COR-L47 (cell line): ENCODE measurements at regions not wholly inside any gene's neighbourhood (a gene's known extent, or its start where the extent isn't known, plus 50 kb on each side); places are given as distances from the start of the nearest gene placed in this dataset.
"Not testable (repeated sequence)": the region's sequence is repeated elsewhere in the genome, so short reads cannot be mapped to it uniquely, and the experiment has no call there.

Experiments
- DNase-seq: peaks from one replicate; lab custom pipeline; 2025; lab: John Stamatoyannopoulos, UW

GRCh38 chr2:59266453-59266852 is 1025.3 kb upstream of the FANCL start:
- DNase-seq, result no peak

GRCh38 chr2:59259913-59260312 is 1018.8 kb upstream of the FANCL start:
- DNase-seq, result no peak

GRCh38 chr2:59256290-59256689 is 1015.2 kb upstream of the FANCL start:
- no peak for DNase-seq

GRCh38 chr2:59254279-59254678 is 1013.2 kb upstream of the FANCL start:
- DNase-seq, result no peak

GRCh38 chr2:59250307-59250677 is 1009.2 kb upstream of the FANCL start:
- no peak for DNase-seq

- peak; percentile 58 for DNase-seq
Measured at GRCh38 chr2:59249441-59250306, 1008.5 kb upstream of the FANCL start.

GRCh38 chr2:59239146-59239545 is 998.0 kb upstream of the FANCL start:
- no peak for DNase-seq

- DNase-seq, result no peak
Measured at GRCh38 chr2:59237311-59237710, 996.2 kb upstream of the FANCL start.

GRCh38 chr2:59236723-59237122 is 995.6 kb upstream of the FANCL start:
- no peak for DNase-seq

GRCh38 chr2:59233920-59234319 is 992.8 kb upstream of the FANCL start:
- no peak for DNase-seq

- no peak for DNase-seq
Measured at GRCh38 chr2:59233448-59233847, 992.3 kb upstream of the FANCL start.

- no peak for DNase-seq
Measured at GRCh38 chr2:59232394-59233165, 991.5 kb upstream of the FANCL start.

- DNase-seq, result not testable (repeated sequence)
Measured at GRCh38 chr2:59226362-59226761, 985.2 kb upstream of the FANCL start.

- DNase-seq, result no peak
Measured at GRCh38 chr2:59223742-59224141, 982.6 kb upstream of the FANCL start.

GRCh38 chr2:59217360-59217759 is 976.2 kb upstream of the FANCL start:
- no peak for DNase-seq

- DNase-seq, result no peak
Measured at GRCh38 chr2:59206361-59206760, 965.2 kb upstream of the FANCL start.

GRCh38 chr2:59204040-59204439 is 962.9 kb upstream of the FANCL start:
- no peak for DNase-seq

- no peak for DNase-seq
Measured at GRCh38 chr2:59196491-59196890, 955.4 kb upstream of the FANCL start.

GRCh38 chr2:59195851-59196250 is 954.7 kb upstream of the FANCL start:
- no peak for DNase-seq

GRCh38 chr2:59191781-59192180 is 950.7 kb upstream of the FANCL start:
- no peak for DNase-seq

GRCh38 chr2:59190518-59190917 is 949.4 kb upstream of the FANCL start:
- DNase-seq, result no peak

- DNase-seq, result no peak
Measured at GRCh38 chr2:59184276-59185020, 943.3 kb upstream of the FANCL start.

GRCh38 chr2:59183070-59183469 is 941.9 kb upstream of the FANCL start:
- DNase-seq, result no peak
